NCI-H2081 treated with DMSO at 0.1 percent for 48 hours (cell line): ENCODE measurements at regions not wholly inside any gene's neighbourhood (a gene's known extent, or its start where the extent isn't known, plus 50 kb on each side); places are given as distances from the start of the nearest gene placed in this dataset.

Experiments used
- DNase-seq: peaks from one replicate; lab custom pipeline; 2025; lab: John Stamatoyannopoulos, UW

DNA sequence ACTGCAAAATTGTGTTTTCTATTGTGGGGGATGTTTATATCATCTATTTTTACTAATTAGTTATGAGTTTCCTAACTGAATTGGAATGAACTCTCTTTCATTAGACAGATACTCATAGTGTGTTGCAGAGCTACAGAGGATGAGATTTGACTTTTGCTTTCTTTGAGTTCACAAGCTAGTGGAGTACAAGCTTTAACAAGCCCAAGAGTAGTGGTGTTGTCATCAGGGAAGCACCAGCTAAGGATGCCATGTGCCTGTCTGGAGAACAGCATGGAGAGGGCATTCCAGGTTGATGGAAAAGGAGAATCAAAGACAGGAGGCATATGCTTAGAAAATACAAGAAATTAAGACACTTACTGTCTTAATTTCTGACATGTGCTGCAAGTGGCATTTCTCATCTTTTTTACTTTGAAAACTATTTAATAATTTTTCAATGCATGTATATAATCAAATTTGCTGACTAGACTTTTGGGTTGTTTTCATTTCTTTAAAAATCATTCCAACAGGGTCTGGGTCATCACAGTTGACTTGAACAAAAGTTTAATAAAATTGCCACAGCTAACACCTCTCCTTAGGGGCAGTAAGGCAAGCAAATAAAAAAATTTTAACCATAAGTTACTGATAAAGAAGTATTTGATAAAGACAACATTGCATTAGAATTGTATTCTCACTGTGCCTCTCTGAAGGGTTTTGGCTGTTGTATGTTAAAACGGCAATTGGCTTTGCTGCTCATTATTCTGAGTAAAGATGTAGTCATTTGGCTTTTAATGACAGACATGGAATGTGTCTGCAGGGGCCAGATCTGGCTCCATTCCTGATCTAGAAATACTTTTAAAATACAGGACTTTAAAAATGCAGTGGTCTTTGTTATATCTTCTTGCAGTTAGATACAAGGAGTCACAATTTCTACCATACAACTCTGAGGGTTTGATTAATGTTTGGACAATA is 323.7 kb upstream of the CDH11 start:
- no peak for DNase-seq

DNA sequence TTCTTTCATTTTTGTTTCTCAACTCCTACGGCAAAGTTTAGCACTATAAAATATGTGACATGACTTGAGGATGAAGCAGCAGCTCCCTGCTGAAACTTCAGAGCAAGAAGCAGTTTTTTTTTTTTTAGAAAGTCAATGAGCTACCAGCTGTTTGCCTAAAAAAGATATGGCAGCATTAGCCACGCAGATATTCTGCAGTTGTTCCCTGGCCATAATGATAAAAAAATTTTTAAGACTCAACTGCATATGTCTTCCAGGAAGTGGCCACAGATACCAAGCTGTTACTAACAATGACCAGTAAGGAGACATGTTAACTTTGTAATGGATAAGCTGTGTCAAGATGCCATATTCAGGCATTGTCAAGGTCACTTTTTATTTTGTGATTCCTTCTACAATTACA is 319.6 kb upstream of the CDH11 start:
- no peak for DNase-seq

GRCh38 chr16:65429504-65430181 is 307.8 kb upstream of the CDH11 start:
- no peak for DNase-seq

- no peak for DNase-seq
These were observed 304.6 kb upstream of the CDH11 start for GRCh38 chr16:65426484-65426883.

DNA sequence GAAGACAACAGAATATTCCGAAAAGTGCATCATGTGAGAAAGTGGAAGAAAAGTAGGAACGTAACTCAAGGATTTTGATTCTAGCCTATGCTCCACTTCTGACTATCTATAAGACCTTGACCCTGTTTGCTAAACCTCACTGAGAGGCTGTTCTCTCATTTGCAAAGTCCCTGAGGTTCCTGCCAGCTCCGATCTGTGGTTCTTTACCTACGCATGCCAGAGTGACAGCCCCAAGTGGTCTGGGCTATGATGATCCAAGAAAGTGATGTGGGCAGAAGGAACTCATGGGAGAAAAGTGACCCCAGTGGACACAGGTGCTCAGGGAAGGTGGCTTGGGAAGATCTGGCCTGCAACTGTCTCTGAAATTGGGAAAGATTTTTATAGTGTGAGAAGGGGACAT is 301.1 kb upstream of the CDH11 start:
- no peak for DNase-seq

- DNase-seq: no peak
These were observed 299.7 kb upstream of the CDH11 start for GRCh38 chr16:65421596-65421995.

- DNase-seq: no peak
These were observed 296.6 kb upstream of the CDH11 start for GRCh38 chr16:65418435-65418834.

GRCh38 chr16:65415460-65415859 is 293.6 kb upstream of the CDH11 start:
- no peak for DNase-seq

DNA sequence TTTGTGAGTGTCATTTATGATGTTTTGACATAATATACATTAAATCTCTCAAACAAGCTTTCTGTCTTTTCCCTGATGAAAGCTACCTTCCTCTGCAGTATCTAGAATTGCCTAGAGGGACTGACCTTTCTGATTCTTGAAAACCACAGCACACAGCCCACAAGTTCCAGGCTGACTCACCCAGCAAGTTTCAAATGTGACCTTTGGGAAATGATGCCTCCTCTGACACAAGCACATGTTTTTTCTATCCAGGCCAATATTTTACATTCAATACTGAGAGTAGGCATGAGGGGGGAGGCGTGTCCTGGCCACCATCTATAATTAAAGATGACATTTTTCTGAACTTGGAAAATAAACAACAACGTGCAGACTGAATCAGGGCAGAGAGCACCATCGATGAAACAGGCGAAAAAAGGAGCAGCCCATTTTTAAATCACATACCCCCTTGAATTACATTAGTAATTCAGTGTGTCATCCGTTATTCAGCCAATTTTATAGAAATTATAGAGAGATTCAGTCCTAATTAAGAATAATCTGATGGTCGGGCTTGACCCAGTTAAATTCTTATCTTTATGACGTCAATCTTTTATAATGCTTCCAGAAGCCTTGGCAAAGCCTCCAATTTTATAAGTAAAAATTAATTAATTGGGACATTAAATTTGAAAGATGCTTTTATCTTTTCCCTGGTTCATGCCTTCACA is 292.6 kb upstream of the CDH11 start:
- DNase-seq: no peak

DNA sequence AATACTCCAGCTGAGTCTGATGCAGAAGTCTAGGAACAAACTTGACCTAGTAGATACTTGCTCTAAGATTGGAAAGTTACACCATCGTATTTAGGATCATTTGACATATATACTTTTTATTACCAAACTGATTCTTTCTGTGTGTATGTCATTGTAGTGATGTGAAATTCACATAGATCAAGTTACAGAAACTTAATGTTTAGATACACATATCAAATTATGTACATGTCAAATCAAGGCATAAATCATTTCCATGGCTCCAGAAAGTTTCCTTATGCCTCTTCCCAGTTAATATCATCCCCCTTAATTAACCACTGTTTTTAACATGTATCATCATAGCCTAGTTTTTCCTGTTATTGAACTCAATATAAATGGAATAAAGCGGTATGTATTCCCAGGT is 292.0 kb upstream of the CDH11 start:
- DNase-seq: no peak

- DNase-seq: no peak
These were observed 288.9 kb upstream of the CDH11 start for GRCh38 chr16:65410801-65411200.

- DNase-seq: no peak
These were observed 287.6 kb upstream of the CDH11 start for GRCh38 chr16:65409510-65409909.

DNA sequence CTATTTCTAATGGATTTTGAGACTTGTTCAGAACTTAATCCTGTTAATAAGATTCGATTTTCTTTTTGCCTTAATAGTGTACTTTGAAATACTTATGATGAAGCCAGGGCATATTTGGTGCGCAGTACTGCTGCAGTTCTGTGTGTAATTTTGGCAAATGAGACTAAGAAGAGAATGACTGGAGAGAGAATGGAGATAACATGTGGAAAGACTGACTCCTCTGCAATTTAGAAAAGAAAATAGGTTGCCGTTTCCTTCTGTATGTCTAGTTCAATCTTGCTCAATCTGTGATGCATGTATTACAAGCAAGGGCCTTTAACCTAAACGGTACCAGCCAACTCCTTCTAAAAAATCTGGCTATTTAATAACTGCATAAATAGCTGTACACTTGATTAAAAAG is 285.1 kb upstream of the CDH11 start:
- no peak for DNase-seq

GRCh38 chr16:65406116-65406515 is 284.3 kb upstream of the CDH11 start:
- DNase-seq: no peak

GRCh38 chr16:65394281-65394680 is 272.4 kb upstream of the CDH11 start:
- DNase-seq: no peak

DNA sequence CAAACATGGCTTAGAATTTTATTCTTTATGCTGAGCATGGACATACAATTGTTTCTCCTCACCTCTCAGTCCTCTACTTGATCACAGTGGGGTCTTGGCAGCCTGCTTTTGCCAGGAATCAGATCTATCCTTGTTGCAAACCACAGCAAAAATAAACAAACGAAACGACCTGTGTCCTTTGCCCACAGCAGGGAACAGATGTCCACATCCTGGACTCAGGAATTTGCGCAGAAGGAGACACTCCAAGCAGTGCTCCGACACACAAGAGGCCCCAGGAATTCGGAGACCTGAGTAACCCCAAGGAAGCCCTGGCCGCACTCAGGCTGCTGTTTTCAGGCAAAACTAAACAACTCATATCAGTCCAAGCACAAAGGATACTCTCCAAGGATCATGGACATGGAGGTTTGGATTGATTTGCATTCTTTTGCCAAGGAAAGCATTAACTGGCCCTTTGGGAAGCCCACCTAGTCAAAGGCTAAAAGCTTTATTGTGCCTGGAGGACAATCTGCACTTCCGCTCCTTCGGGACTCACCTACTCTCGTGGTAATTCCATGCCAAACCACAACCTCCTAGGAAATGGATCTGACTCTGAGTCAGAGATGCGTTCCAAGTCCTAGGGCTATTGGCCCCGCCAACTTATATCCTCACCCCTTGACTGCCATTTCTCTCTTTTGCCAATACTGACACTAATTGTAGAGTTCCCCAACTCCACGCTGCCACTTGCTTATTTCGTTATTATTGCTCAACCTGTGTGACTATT is 271.1 kb upstream of the CDH11 start:
- no peak for DNase-seq

GRCh38 chr16:65388592-65388991 is 266.7 kb upstream of the CDH11 start:
- DNase-seq: no peak

DNA sequence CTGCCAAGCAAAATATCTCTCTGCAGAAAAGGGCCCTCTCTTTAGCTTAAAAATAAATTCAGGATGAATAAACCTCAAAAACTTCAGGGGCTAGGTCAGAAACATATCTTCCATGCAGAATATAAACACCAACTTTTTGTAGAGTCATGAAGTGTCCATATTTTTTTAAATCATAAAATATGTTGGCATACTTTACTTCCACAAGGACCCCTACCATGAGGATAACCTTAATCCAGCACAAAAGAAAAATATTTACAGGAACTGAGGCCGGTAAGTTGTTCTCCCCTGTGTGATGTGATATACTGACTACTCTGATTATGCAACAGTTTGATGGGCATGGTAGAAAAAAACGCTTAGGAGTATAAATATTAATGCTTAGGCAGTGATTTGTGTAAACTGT is 264.8 kb upstream of the CDH11 start:
- DNase-seq: no peak

DNA sequence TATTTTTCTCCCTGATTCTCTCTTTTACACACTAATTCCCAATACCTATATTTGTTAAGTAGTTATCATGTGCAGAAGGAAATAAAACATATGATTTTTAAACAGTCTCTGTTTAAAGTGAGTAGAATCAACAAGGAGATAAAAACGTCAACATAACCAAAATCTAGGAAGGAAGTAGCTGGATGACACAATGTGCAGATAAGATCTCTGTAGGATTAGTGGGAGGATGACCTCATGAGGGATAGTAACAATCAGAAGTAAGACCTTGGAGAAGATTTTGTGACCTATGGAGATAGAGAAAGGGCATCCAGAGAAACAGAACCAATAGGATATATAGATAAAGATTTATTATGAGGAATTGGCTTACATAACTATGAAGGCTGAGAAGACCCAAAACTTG is 262.6 kb upstream of the CDH11 start:
- no peak for DNase-seq

DNA sequence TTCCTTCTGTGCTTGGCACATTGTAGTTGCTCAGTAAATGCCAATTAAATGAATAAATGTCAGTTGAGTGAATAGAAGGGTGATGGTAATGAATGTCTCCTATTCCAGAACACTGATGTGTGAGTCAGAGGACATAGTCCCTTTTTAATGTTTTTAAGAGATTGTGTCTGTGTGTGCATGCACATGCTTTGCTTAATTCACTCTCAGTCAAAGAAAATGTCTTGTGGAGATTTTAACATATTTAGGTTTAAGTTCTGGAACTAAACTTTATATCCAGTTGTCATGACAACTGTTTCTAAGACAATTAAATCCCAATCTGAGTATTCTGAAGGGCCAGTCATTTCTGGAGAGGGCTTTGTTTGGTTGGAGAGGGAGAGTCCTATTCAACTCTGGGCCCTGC is 255.3 kb upstream of the CDH11 start:
- no peak for DNase-seq

GRCh38 chr16:65376601-65377000 is 254.7 kb upstream of the CDH11 start:
- DNase-seq: no peak

DNA sequence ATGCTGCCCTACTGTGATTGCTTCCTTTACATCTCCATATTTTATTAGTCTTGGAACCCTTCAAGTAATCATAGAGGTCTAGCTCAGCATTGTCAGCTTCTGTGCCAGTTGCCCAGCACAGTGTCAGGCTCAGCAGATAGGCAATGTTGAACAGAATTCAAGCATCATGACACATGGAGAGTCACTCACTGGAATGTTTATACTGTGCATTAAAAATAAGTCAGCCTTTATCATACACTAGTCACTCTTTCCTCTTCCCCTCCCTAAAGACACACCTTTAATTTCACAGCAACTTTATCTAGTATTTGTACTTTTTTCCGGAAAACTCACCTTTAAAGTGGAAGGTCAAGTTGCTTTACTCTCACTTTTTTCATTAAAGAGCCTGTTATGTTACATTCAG is 253.8 kb upstream of the CDH11 start:
- DNase-seq: no peak
